Uterus (tissue), 3 donors: ENCODE measurements at regions not wholly inside any gene's neighbourhood (a gene's known extent, or its start where the extent isn't known, plus 50 kb on each side); places are given as distances from the start of the nearest gene placed in this dataset.

Source experiments
- DNase-seq, 2 donors: peaks; one replicate each; pipeline ENCODE4 v3.0.0-alpha.2; 2019 to 2020
- H3K27ac ChIP-seq, 2 donors: fragments of 200-600 bp; sonication (generic); 1 replicate in 1 of 2; 2 replicates in 1 of 2; pipeline ENCODE4 v1.5.1; 2016 to 2018
- H3K27me3 ChIP-seq, 2 donors: fragments of 200-600 bp; sonication (generic); one replicate each; pipeline ENCODE4 v1.5.1; 2018 to 2019; ENCODE audit warnings: control low read depth in 1 of 2
- H3K36me3 ChIP-seq, 2 donors: fragments of 200-600 bp; sonication (generic); one replicate each; pipeline ENCODE4 v1.5.1; 2019; ENCODE audit warnings: control low read depth in 1 of 2
- H3K4me1 ChIP-seq, 2 donors: fragments of 200-600 bp; sonication (generic); one replicate each; pipeline ENCODE4 v1.5.1; 2018 to 2019; ENCODE audit warnings: control low read depth in 1 of 2
- H3K4me3 ChIP-seq, 2 donors: fragments of 200-600 bp; sonication (generic); 1 replicate in 1 of 2; 2 replicates in 1 of 2; pipeline ENCODE4 v1.5.1; 2018 to 2019; ENCODE audit warnings: mild to moderate bottlenecking in 1 of 2
- H3K9me3 ChIP-seq, 2 donors: fragments of 200-600 bp; sonication (generic); one replicate each; pipeline ENCODE4 v1.5.1; 2019; ENCODE audit warnings: control low read depth in 1 of 2
- POLR2A ChIP-seq, 2 donors: fragments of 450-650 bp; IDR thresholded peaks; one replicate each; pipeline ENCODE4 v1.6.1; 2016; ENCODE audit warnings: antibody characterized with exemption in 2 of 2, mild to moderate bottlenecking in 1 of 2, moderate library complexity in 1 of 2
- intact Hi-C: fragments of 100-400 bp; cut with DNase I; formaldehyde crosslinking; loops from one replicate; pipeline ENCODE4 v1.15.1; 2023; ENCODE audit warnings: low total_unique reads
- TF ChIP-seq, protein P1 (sequence below), 4 experiments: fragments of 200-600 bp in 2 of 4; fragments of 450-650 bp in 2 of 4; sonication (generic) in 2 of 4; IDR thresholded peaks; one replicate each; pipeline ENCODE4 v1.5.1; 2016 to 2019; ENCODE audit warnings: antibody characterized with exemption in 4 of 4, mild to moderate bottlenecking in 2 of 4, moderate library complexity in 1 of 4
- donor health status: DM: yes; HTN: yes; CAD: no.

DNA sequence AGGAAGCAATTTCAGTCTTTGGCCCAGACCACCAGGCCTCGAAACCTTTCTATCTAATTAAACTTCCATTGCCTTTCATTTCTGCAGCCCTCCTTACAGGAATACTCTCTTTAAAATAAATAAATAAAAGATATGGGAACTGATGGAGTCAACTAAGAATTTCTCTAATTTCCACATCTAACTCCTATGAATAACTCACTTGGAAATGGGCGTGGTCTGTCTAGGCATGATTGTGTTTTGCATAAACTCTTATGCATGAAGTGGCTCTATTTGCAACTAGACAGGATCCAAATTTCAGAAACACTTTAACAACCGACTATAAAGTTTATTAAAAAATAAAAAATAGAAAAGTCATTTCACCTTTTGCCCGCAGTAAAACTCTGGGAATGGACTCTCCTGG, 199.5 kb downstream of the ADSS2 start:
- TF ChIP-seq, protein P1, sequence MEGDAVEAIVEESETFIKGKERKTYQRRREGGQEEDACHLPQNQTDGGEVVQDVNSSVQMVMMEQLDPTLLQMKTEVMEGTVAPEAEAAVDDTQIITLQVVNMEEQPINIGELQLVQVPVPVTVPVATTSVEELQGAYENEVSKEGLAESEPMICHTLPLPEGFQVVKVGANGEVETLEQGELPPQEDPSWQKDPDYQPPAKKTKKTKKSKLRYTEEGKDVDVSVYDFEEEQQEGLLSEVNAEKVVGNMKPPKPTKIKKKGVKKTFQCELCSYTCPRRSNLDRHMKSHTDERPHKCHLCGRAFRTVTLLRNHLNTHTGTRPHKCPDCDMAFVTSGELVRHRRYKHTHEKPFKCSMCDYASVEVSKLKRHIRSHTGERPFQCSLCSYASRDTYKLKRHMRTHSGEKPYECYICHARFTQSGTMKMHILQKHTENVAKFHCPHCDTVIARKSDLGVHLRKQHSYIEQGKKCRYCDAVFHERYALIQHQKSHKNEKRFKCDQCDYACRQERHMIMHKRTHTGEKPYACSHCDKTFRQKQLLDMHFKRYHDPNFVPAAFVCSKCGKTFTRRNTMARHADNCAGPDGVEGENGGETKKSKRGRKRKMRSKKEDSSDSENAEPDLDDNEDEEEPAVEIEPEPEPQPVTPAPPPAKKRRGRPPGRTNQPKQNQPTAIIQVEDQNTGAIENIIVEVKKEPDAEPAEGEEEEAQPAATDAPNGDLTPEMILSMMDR (IDR thresholded peaks at IDR 0.05) = no peak
- no peak for TF ChIP-seq POLR2A (IDR thresholded peaks at IDR 0.05)
- DNase-seq = no peak
- no peaks in the 10 kb centered on the region for H3K27me3 ChIP-seq
- H3K4me3 ChIP-seq = no peak overlapping the region
- no peaks in the 10 kb centered on the region for H3K36me3 ChIP-seq
- no peaks in the 10 kb centered on the region for H3K4me1 ChIP-seq
- no peak overlapping the region for H3K27ac ChIP-seq
- no peaks in the 10 kb centered on the region for H3K9me3 ChIP-seq
- intact Hi-C loops = no loop called here

DNA sequence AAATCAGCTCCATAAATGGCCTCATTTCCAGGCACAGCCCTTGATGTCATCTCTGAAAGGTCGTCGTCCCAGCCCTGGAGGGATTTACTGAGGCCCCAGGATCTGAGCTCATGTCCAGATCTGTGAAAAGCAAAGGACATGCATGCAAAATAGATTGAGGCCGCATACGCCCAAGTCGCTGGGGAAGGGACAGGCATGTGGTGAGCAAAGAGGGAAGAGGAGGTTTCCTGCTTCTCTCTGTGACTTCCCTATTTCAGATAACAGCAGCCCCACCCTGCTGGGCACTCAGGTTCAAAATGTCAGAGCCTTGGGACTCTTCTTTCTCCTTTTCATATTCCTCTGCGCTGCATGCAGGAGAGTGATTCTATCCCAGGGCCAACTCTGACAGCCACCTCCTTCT, 197.2 kb downstream of the ADSS2 start:
- Histone ChIP-seq H3K27ac (no peak overlapping the region), H3K9me3 (no peaks in the 10 kb centered on the region), H3K4me3 (no peak overlapping the region), H3K4me1 (no peaks in the 10 kb centered on the region), H3K27me3 (no peaks in the 10 kb centered on the region), H3K36me3 (no peaks in the 10 kb centered on the region)
- intact Hi-C loops = no loop called here
- TF ChIP-seq, protein P1 (IDR thresholded peaks at IDR 0.05) = no peak
- TF ChIP-seq POLR2A (IDR thresholded peaks at IDR 0.05) = no peak
- DNase-seq = no peak

DNA sequence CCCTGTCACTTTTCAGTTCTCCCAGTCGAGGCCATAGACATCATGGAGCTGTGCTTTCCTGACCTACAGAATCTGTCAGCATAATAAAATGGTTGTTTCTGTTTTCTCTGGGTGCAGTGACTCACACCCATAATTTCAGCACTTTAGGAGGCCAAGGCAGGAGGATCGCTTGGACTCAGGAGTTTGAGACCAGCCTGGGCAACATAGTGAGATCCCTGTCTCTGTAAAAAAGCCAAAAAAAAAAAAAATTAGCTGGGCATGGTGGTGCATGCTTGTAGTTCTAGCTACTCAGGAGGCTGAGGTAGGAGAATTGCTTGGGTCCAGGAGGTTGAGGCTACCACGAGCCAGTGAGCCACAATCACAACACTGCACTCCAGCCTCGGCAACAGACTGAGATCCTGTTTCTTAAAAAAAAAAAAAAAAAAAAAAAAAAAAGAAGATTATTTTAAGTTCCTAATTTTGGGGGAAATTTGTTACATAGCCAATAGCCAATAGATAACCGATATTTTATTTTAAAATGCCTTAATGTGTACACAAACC, 196.2 kb downstream of the ADSS2 start:
- Histone ChIP-seq H3K4me3 (no peak overlapping the region), H3K36me3 (no peaks in the 10 kb centered on the region), H3K27me3 (no peaks in the 10 kb centered on the region), H3K27ac (no peak overlapping the region), H3K9me3 (no peaks in the 10 kb centered on the region), H3K4me1 (no peaks in the 10 kb centered on the region)
- intact Hi-C loops = no loop called here
- no peak for TF ChIP-seq POLR2A (IDR thresholded peaks at IDR 0.05)
- TF ChIP-seq, protein P1 (IDR thresholded peaks at IDR 0.05) = no peak
- no peak for DNase-seq

DNA sequence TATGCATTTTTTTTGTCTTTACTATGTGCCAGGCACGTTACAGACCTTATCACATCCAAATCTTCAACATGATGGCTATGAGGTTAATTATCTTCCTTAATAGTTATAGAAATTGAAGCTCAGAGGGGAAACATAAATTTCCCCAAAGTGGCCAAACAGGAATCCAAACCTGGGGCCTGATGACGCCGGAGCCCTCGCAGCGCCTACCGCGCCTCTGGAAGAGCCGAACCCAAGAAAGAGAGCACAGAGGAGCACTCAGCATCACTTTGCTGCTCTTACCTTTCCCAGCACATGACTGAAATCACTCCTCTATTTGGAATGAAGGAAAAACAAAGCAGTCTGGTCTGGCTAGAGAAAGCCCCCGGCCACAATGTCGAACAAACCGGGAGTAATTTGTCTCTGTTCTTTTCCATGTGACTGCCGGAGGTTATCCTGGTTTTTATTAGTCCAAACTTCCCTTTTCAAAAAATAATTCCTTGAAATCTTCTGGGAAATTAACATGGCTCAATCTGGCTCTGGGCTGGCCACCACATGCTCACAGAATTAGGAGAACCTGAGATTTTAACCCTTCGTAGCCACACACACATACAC, 195.5 kb downstream of the ADSS2 start:
- no peaks in the 10 kb centered on the region for H3K4me1 ChIP-seq
- no peak for DNase-seq
- TF ChIP-seq, protein P1 (IDR thresholded peaks at IDR 0.05) = no peak
- no peak for TF ChIP-seq POLR2A (IDR thresholded peaks at IDR 0.05)
- H3K36me3 ChIP-seq = no peaks in the 10 kb centered on the region
- H3K9me3 ChIP-seq = no peaks in the 10 kb centered on the region
- no peak overlapping the region for H3K27ac ChIP-seq
- intact Hi-C loops = no loop called here
- no peaks in the 10 kb centered on the region for H3K27me3 ChIP-seq
- no peak overlapping the region for H3K4me3 ChIP-seq

DNA sequence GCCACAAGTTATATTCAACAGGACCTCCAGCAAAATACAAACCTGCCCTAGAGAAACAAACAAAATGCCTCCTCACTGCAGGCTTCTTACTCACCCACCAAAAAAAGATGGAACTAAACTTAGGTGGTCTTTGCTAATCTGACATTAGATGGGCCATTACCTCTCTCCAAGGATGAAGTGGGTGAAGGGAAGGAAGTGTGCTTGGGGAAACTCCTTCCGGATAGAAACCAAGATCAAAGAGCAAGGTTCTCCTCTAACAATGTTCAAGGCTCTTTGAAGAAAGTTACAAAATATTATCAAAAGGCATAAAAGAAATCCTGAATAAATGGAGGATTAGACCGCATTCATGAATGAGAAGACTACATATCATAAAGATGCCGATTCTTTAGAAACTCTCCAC, 187.5 kb downstream of the ADSS2 start:
- no peak for DNase-seq
- H3K27me3 ChIP-seq = no peaks in the 10 kb centered on the region
- intact Hi-C loops = no loop called here
- H3K4me3 ChIP-seq = no peak overlapping the region
- H3K36me3 ChIP-seq = no peaks in the 10 kb centered on the region
- H3K9me3 ChIP-seq = no peaks in the 10 kb centered on the region
- H3K27ac ChIP-seq = no peak overlapping the region
- H3K4me1 ChIP-seq = no peaks in the 10 kb centered on the region
- TF ChIP-seq POLR2A (IDR thresholded peaks at IDR 0.05) = no peak
- TF ChIP-seq, protein P1 (IDR thresholded peaks at IDR 0.05) = no peak
